ENCODE measurements at regions not wholly inside any gene's neighbourhood (a gene's known extent, or its start where the extent isn't known, plus 50 kb on each side); places are given as distances from the start of the nearest gene placed in this dataset.
"Not testable (repeated sequence)": the region's sequence is repeated elsewhere in the genome, so short reads cannot be mapped to it uniquely, and the experiment has no call there.

DNA sequence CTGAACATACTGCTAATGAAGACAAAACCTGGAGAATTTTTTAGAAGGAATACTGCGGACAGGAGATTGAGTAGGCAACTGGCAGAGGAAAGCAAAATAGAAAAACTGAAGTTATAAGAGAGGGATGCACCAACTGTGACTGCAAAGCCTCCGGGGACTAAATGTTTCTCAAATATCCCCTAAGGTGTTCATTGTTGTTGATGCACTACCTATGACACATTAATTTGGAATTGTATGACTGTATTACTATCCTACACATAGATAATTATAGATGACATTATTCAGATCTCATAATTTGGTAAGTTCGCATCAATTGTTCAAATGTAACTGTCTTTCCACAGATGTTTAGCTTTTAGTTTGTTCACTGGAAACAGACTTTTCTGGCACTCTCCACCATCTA lies 341.1 kb downstream of the MMUT start:
- Histone ChIP-seq H3K9me3 (no peaks in the 10 kb centered on the region), H3K27me3 (no peaks in the 10 kb centered on the region), H3K36me3 (no peaks in the 10 kb centered on the region), H3K27ac (no peak overlapping the region), H3K4me1 (no peaks in the 10 kb centered on the region), H3K4me3 (no peak overlapping the region)
- DNase-seq (ENCODE audit: low spot score): no peak
- TF ChIP-seq, protein P1, sequence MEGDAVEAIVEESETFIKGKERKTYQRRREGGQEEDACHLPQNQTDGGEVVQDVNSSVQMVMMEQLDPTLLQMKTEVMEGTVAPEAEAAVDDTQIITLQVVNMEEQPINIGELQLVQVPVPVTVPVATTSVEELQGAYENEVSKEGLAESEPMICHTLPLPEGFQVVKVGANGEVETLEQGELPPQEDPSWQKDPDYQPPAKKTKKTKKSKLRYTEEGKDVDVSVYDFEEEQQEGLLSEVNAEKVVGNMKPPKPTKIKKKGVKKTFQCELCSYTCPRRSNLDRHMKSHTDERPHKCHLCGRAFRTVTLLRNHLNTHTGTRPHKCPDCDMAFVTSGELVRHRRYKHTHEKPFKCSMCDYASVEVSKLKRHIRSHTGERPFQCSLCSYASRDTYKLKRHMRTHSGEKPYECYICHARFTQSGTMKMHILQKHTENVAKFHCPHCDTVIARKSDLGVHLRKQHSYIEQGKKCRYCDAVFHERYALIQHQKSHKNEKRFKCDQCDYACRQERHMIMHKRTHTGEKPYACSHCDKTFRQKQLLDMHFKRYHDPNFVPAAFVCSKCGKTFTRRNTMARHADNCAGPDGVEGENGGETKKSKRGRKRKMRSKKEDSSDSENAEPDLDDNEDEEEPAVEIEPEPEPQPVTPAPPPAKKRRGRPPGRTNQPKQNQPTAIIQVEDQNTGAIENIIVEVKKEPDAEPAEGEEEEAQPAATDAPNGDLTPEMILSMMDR (IDR thresholded peaks at IDR 0.05): no peak

DNA sequence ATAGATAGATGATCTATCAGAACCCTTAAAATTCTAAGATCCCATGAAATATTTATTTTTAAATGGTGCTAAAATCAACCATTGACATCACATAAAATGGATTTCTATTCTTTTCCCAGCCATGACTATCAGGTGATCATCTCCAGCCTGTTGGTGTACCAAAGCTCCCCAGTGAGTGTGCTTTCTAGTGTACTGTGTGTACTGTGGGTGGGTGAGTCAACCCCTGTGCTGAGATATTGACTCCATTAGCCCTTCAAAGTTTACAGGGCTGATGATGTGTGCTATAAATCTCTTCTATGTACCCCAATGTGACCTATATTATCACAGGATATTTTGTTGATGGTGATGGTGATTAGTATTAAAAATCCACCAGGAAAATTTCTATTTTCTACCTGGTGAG lies 344.6 kb downstream of the MMUT start:
- TF ChIP-seq, protein P1 (IDR thresholded peaks at IDR 0.05): no peak
- no peaks in the 10 kb centered on the region for H3K36me3 ChIP-seq
- H3K27me3 ChIP-seq: no peaks in the 10 kb centered on the region
- H3K27ac ChIP-seq: no peak overlapping the region
- DNase-seq (ENCODE audit: low spot score): no peak
- no peak overlapping the region for H3K4me3 ChIP-seq
- no peaks in the 10 kb centered on the region for H3K9me3 ChIP-seq
- H3K4me1 ChIP-seq: no peaks in the 10 kb centered on the region

DNA sequence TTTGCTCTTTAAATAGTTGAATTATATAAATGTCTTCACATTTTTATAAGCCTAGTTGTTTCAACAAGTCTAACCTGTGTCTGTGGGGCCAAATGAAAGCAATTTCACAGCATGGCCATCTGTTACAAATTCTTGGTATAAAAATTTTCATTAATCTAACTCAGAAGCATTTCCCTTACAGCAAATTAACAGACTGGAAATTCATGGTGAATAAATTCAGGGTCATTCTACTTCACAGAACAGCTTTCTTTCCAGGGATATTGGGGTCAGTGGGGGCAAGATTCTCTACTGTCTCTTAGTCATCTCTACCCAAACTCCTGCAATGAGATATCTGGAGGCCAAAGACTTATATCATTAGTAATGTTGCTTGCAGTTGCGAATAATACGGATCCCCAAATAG lies 352.1 kb downstream of the MMUT start:
- Histone ChIP-seq H3K27ac (no peak overlapping the region), H3K36me3 (no peaks in the 10 kb centered on the region), H3K9me3 (no peaks in the 10 kb centered on the region), H3K4me1 (no peaks in the 10 kb centered on the region), H3K4me3 (no peak overlapping the region), H3K27me3 (no peaks in the 10 kb centered on the region)
- DNase-seq (ENCODE audit: low spot score): no peak
- TF ChIP-seq, protein P1 (IDR thresholded peaks at IDR 0.05): no peak

DNA sequence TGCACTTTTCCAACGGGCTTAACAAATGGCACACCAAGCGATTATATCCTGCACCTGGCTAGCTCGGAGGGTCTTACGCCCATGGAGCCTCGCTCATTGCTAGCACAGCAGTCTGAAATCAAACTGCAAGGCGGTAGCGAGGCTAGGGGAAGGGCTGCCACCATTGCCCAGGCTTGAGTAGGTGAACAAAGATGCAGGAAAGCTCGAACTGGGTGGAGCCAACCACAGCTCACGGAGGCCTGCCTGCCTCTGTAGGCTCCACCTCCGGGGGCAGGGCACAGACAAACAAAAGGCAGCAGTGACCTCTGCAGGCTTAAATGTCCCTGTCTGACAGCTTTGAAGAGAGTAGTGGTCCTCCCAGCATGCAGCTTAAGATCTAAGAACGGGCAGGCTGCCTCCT lies 365.4 kb downstream of the MMUT start:
- DNase-seq (ENCODE audit: low spot score): not testable (repeated sequence)

DNA sequence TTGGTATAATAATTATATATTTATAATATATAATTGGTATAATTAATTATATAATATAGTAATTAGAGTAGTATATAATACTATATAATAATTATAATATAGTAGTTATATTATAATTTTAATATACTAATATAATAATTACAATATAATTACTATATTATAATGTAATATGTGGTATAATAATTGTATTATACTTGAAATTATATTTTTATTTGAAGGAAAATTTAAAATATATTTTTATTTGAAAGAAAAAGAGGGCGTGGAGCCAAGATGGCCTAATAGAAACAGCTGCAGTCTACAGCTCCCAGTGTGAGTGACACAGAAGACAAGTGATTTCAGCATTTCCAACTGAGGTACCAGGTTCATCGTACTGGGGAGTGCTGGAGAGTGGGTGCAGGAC lies 365.9 kb downstream of the MMUT start:
- no peaks in the 10 kb centered on the region for H3K9me3 ChIP-seq
- TF ChIP-seq, protein P1 (IDR thresholded peaks at IDR 0.05): no peak
- no peak for DNase-seq (ENCODE audit: low spot score)
- H3K4me1 ChIP-seq: no peaks in the 10 kb centered on the region
- H3K27me3 ChIP-seq: no peaks in the 10 kb centered on the region
- no peak overlapping the region for H3K27ac ChIP-seq
- no peaks in the 10 kb centered on the region for H3K36me3 ChIP-seq
- no peak overlapping the region for H3K4me3 ChIP-seq

More for the DNA sequence above, 365.4 kb downstream of the MMUT start:
- not testable (repeated sequence) for H3K4me3 ChIP-seq, H3K27ac ChIP-seq, H3K36me3 ChIP-seq, H3K9me3 ChIP-seq, H3K27me3 ChIP-seq, H3K4me1 ChIP-seq

DNA sequence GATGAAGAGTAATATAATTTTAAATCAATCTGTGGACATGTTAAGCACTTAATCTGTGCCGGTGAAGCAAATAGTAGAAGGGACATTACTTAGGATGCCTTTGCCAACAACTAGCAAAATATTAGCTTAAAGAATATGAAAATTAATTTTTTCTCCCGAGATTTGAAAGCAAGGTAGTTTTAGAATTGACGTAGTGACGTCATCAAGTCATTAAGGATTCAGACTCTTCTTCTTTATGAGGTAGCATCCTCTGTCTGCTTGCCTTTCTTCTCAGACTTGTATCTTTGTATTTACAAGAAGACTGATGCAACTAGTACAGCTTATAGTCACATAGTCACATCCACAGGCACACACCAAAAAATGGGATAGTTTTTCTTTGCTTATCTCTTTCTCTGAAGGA lies 374.4 kb downstream of the MMUT start:
- Histone ChIP-seq H3K36me3 (no peaks in the 10 kb centered on the region), H3K27ac (no peak overlapping the region), H3K27me3 (no peaks in the 10 kb centered on the region), H3K9me3 (no peaks in the 10 kb centered on the region), H3K4me3 (no peak overlapping the region), H3K4me1 (no peaks in the 10 kb centered on the region)
- no peak for DNase-seq (ENCODE audit: low spot score)
- TF ChIP-seq, protein P1 (IDR thresholded peaks at IDR 0.05): no peak
